B cell (primary cell): ENCODE measurements at regions not wholly inside any gene's neighbourhood (a gene's known extent, or its start where the extent isn't known, plus 50 kb on each side); places are given as distances from the start of the nearest gene placed in this dataset.

Source experiments
- ATAC-seq: fragments of 200-7000 bp; cut with Tn5 transposase; one replicate; pipeline ENCODE4 v1.10.0; 2021; ENCODE audit warnings: low read depth, mild to moderate bottlenecking, moderate number of reproducible peaks, moderate library complexity
- CTCF ChIA-PET: fragments of 350-600 bp; sonication (Branson Sonifier 250); formaldehyde crosslinking; loops from one replicate; lab custom pipeline; 2021; ENCODE audit warnings: antibody characterized with exemption, inconsistent platforms; lab: Charles Lee
- POLR2A ChIA-PET: fragments of 350-600 bp; sonication (Branson Sonifier 250); formaldehyde crosslinking; loops from one replicate; lab custom pipeline; 2021; ENCODE audit warnings: antibody characterized with exemption; lab: Charles Lee
- DNase-seq: peaks from one replicate; pipeline ENCODE4 v3.0.0; 2013
- H2AFZ ChIP-seq: 2 replicates; pipeline ENCODE4 v1.6.1; 2012; ENCODE audit warnings: mild to moderate bottlenecking, low read depth, low read length; ENCODE audit not compliant: insufficient read depth, poor library complexity, severe bottlenecking
- H3K27ac ChIP-seq, 2 donors: 1 replicate in 1 of 2; 2 replicates in 1 of 2; pipeline ENCODE4 v1.5.1; 2012 to 2013; ENCODE audit warnings: low read length in 2 of 2, mild to moderate bottlenecking in 2 of 2, moderate library complexity in 1 of 2
- H3K27me3 ChIP-seq, 4 experiments: fragments of 200-600 bp in 1 of 4; sonication (generic) in 1 of 4; replicated peaks in 1 of 4; 1 replicate in 2 of 4; 2 replicates in 2 of 4; pipeline versions ENCODE4 v1.6.1 to v1.7.0; 2013 to 2016; ENCODE audit warnings: low read length in 3 of 4, mild to moderate bottlenecking in 2 of 4, mixed read lengths in 1 of 4, moderate library complexity in 1 of 4; ENCODE audit not compliant: insufficient read depth in 4 of 4, control insufficient read depth in 3 of 4; ENCODE audit errors: control extremely low read depth in 1 of 4
- H3K36me3 ChIP-seq, 2 experiments: replicated peaks in 1 of 2; 1 replicate in 1 of 2; 2 replicates in 1 of 2; pipeline versions ENCODE4 v1.6.1 to v1.7.1; 2013; ENCODE audit warnings: low read length in 1 of 2; ENCODE audit not compliant: insufficient read depth in 2 of 2, control insufficient read depth in 1 of 2; ENCODE audit errors: control extremely low read depth in 1 of 2, extremely low read depth in 1 of 2
- H3K4me1 ChIP-seq, 2 donors: fragments of 200-600 bp in 1 of 2; sonication (generic) in 1 of 2; 1 replicate in 1 of 2; 2 replicates in 1 of 2; pipeline versions ENCODE4 v1.5.1 to v1.6.1; 2013 to 2017; ENCODE audit warnings: low read length in 2 of 2; ENCODE audit not compliant: control insufficient read depth in 2 of 2, insufficient read depth in 2 of 2
- H3K4me2 ChIP-seq: replicated peaks from 2 replicates; pipeline ENCODE3; 2012; ENCODE audit warnings: mild to moderate bottlenecking, low read depth, low read length; ENCODE audit not compliant: poor library complexity, severe bottlenecking
- H3K4me3 ChIP-seq, 5 experiments: fragments of 200-600 bp in 1 of 5; sonication (generic) in 1 of 5; 1 replicate in 3 of 5; 2 replicates in 2 of 5; pipeline versions ENCODE4 v1.5.1 to v1.7.0; 2011 to 2016; ENCODE audit warnings: low read length in 4 of 5, mild to moderate bottlenecking in 4 of 5, low read depth in 2 of 5, control low read depth in 1 of 5, moderate library complexity in 1 of 5; ENCODE audit not compliant: insufficient read depth in 1 of 5; ENCODE audit errors: control extremely low read depth in 1 of 5, extremely low read depth in 1 of 5
- H3K79me2 ChIP-seq: fragments of 200-600 bp; sonication (generic); one replicate; pipeline ENCODE4 v1.6.0; 2016; ENCODE audit warnings: low read length; ENCODE audit not compliant: control insufficient read depth, insufficient read depth
- H3K9ac ChIP-seq: fragments of 200-600 bp; sonication (generic); 2 replicates; pipeline ENCODE4 v1.6.1; 2017; ENCODE audit warnings: mild to moderate bottlenecking, low read length, moderate library complexity
- H3K9me3 ChIP-seq, 3 donors: one replicate each; pipeline versions ENCODE4 v1.6.1 to v1.7.1; 2013; ENCODE audit warnings: low read length in 2 of 3; ENCODE audit not compliant: control insufficient read depth in 2 of 3, insufficient read depth in 1 of 3; ENCODE audit errors: control extremely low read depth in 1 of 3
- H4K20me1 ChIP-seq: 2 replicates; pipeline ENCODE4 v1.6.0; 2012; ENCODE audit warnings: mild to moderate bottlenecking, low read length; ENCODE audit not compliant: insufficient read depth, control insufficient read depth, poor library complexity, severe bottlenecking
- H3K27ac Mint-ChIP-seq: one replicate; pipeline ENCODE4 v1.8.0; 2021; ENCODE audit warnings: mixed read lengths
- H3K27me3 Mint-ChIP-seq: one replicate; pipeline ENCODE4 v1.8.0; 2021; ENCODE audit warnings: mixed read lengths
- H3K4me1 Mint-ChIP-seq: one replicate; pipeline ENCODE4 v1.8.0; 2021; ENCODE audit warnings: mixed read lengths
- H3K4me3 Mint-ChIP-seq: one replicate; pipeline ENCODE4 v1.8.0; 2021; ENCODE audit warnings: mixed read lengths
- H3K9me3 Mint-ChIP-seq: one replicate; pipeline ENCODE4 v1.8.0; 2022; ENCODE audit warnings: mixed read lengths; ENCODE audit not compliant: insufficient read depth
- CTCF ChIP-seq: fragments of 200-600 bp; IDR thresholded peaks from one replicate; pipeline ENCODE4 v1.8.0; 2022; ENCODE audit warnings: antibody characterized with exemption, mild to moderate bottlenecking
- EZH2 ChIP-seq: IDR thresholded peaks from 2 replicates; pipeline ENCODE4 v1.6.1; 2012; ENCODE audit warnings: borderline replicate concordance, low read depth, mild to moderate bottlenecking, moderate library complexity, low read length; ENCODE audit not compliant: insufficient read depth, poor library complexity, severe bottlenecking
- WGBS: methylation state at CpG from one replicate; pipeline ENCODE4 v1.1.5; 2013; ENCODE audit warnings: missing lambda C conversion rate; ENCODE audit not compliant: insufficient coverage; 5-methylcytosine and 5-hydroxymethylcytosine counted together
- intact Hi-C: fragments of 100-400 bp; cut with micrococcal nuclease; formaldehyde crosslinking; loops from one replicate; pipeline ENCODE4 v1.10.0; 2022

GRCh38 chr6:3581469-3581868 lies 124.6 kb upstream of the SLC22A23 start:
- H3K4me3 Mint-ChIP-seq, result no peak overlapping the region
- Histone ChIP-seq H3K9ac (no peak overlapping the region), H4K20me1 (no peaks in the 10 kb centered on the region), H3K9me3 (no peaks in the 10 kb centered on the region), H2AFZ (no peak overlapping the region), H3K36me3 (no peaks in the 10 kb centered on the region), H3K27me3 (peaks cover 0 to 10% (median 2%) of the 10 kb centered on the region in 4 experiments), H3K27ac (no peak overlapping the region), H3K4me2 (no peak overlapping the region), H3K4me1 (no peaks in the 10 kb centered on the region), H3K4me3 (no peak overlapping the region), H3K79me2 (no peaks in the 10 kb centered on the region)
- no peaks in the 10 kb centered on the region for H3K4me1 Mint-ChIP-seq
- DNase-seq (no peak), ATAC-seq (no peak)
- intact Hi-C loops, result no loop called here
- no CpG with 5 or more reads among the region's 3 CpGs for WGBS
- H3K27me3 Mint-ChIP-seq, result peaks cover 33% of the 10 kb centered on the region
- TF ChIP-seq CTCF (no peak), EZH2 (no peak)
- H3K9me3 Mint-ChIP-seq, result no peaks in the 10 kb centered on the region
- ChIA-PET CTCF (no interaction called here), POLR2A (no interaction called here)
- no peak overlapping the region for H3K27ac Mint-ChIP-seq

GRCh38 chr6:3579652-3580175 lies 122.9 kb upstream of the SLC22A23 start:
- no peak overlapping the region for H3K27ac ChIP-seq
- no peak for DNase-seq
- H3K9me3 Mint-ChIP-seq, result no peaks in the 10 kb centered on the region
- ChIA-PET POLR2A (no interaction called here), CTCF (no interaction called here)
- no peaks in the 10 kb centered on the region for H4K20me1 ChIP-seq
- H3K9me3 ChIP-seq, result no peaks in the 10 kb centered on the region
- H3K9ac ChIP-seq, result no peak overlapping the region
- no peaks in the 10 kb centered on the region for H3K4me1 ChIP-seq
- WGBS, result 93% methylated on average over 9 of the region's 13 CpGs
- no peaks in the 10 kb centered on the region for H3K4me1 Mint-ChIP-seq
- TF ChIP-seq EZH2 (no peak), CTCF (no peak)
- peaks cover 25% of the 10 kb centered on the region for H3K27me3 Mint-ChIP-seq
- H3K27ac Mint-ChIP-seq, result no peak overlapping the region
- H3K36me3 ChIP-seq, result no peaks in the 10 kb centered on the region
- H3K4me2 ChIP-seq, result no peak overlapping the region
- peaks cover 0 to 6% (median 2%) of the 10 kb centered on the region in 4 experiments for H3K27me3 ChIP-seq
- no peak for ATAC-seq
- no peak overlapping the region for H3K4me3 ChIP-seq
- no peak overlapping the region for H3K4me3 Mint-ChIP-seq
- H2AFZ ChIP-seq, result no peak overlapping the region
- no peaks in the 10 kb centered on the region for H3K79me2 ChIP-seq
- intact Hi-C loops, result no loop called here
